ENCODE measurements at regions not wholly inside any gene's neighbourhood (a gene's known extent, or its start where the extent isn't known, plus 50 kb on each side); places are given as distances from the start of the nearest gene placed in this dataset.
A peak's percentile ranks its signal among the peaks of the same experiment; 100 is the strongest.

DNA sequence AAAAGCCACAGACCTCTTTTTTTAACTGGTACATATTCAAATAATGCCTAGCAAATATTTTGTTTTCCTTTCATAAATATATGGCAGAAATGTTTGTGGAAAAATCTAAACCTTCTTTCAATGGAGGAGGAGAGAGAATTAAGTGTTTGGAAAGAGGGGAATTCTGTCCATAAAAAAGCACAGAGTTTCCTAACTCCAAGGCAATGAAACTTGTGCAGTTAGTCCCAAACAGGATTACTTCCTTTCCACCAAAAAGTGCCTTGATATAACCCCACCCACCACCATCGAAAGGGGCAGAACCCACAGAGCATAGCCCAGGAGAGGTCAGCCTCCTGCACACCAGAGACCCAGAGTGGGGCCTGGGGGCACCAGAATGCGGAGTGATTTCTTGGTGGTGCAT is 106.3 kb downstream of the OGFRL1 start:
- Histone ChIP-seq H3K27ac (ENCODE audit: low read depth, low read length) (peak overlapping the region; percentile 53), H3K79me2 (ENCODE audit: insufficient read depth, low read length) (peaks cover 47% of the 10 kb centered on the region), H3K4me2 (ENCODE audit: insufficient read depth, low read length) (peak overlapping the region; percentile 50), H3K27me3 (ENCODE audit: insufficient read depth, low read length) (no peaks in the 10 kb centered on the region), H3K9me3 (ENCODE audit: low read depth, low read length) (no peaks in the 10 kb centered on the region), H4K20me1 (ENCODE audit: insufficient read depth, low read length) (no peaks in the 10 kb centered on the region), H2AFZ (ENCODE audit: low read length) (no peak overlapping the region), H3K4me1 (ENCODE audit: insufficient read depth, low read length) (peaks cover 51% of the 10 kb centered on the region), H3K4me3 (ENCODE audit: insufficient read depth, low read length) (no peak overlapping the region), H3K36me3 (ENCODE audit: insufficient read depth, low read length) (peaks cover 17% of the 10 kb centered on the region)
- TF ChIP-seq, protein P1, sequence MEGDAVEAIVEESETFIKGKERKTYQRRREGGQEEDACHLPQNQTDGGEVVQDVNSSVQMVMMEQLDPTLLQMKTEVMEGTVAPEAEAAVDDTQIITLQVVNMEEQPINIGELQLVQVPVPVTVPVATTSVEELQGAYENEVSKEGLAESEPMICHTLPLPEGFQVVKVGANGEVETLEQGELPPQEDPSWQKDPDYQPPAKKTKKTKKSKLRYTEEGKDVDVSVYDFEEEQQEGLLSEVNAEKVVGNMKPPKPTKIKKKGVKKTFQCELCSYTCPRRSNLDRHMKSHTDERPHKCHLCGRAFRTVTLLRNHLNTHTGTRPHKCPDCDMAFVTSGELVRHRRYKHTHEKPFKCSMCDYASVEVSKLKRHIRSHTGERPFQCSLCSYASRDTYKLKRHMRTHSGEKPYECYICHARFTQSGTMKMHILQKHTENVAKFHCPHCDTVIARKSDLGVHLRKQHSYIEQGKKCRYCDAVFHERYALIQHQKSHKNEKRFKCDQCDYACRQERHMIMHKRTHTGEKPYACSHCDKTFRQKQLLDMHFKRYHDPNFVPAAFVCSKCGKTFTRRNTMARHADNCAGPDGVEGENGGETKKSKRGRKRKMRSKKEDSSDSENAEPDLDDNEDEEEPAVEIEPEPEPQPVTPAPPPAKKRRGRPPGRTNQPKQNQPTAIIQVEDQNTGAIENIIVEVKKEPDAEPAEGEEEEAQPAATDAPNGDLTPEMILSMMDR (IDR thresholded peaks at IDR 0.05; ENCODE audit: extremely low read depth, low read depth, low read length): no peak
- DNase-seq (ENCODE audit: insufficient read length, low spot score, missing footprints): no peak

DNA sequence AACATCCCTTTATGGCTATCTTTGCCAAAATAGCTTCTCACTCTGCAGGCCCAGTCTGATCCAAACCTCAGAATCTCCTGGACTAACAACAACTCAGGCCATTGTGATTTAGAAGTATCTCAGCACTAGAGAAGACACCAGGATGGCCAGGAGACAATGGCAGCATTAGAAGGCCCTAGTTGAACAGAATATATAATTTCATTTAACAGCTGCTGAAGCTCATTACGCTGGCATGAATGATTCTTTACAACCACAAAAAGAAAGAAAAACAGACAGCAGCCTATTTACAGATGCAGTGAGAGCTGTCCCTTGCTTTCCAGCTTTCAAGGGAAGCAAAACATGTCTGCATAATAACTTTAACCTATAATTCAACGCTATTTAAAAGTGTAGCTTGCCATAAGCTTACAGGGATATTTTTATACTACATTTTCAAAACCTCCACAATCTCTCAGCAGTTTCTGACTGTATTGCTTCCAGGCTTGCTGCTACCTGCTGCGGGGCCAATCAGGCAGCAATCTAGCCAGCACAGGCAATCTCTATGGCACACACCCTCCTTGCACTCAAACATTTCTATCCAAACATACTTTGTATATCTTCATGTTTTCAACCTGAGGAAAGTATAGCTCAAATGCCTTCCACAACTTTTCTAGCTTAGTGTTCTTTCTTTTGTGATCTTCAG is 107.3 kb downstream of the OGFRL1 start:
- Histone ChIP-seq H3K4me1 (ENCODE audit: insufficient read depth, low read length) (peaks cover 61% of the 10 kb centered on the region), H3K36me3 (ENCODE audit: insufficient read depth, low read length) (peaks cover 17% of the 10 kb centered on the region), H3K27me3 (ENCODE audit: insufficient read depth, low read length) (no peaks in the 10 kb centered on the region), H3K4me3 (ENCODE audit: insufficient read depth, low read length) (no peak overlapping the region), H2AFZ (ENCODE audit: low read length) (peak overlapping the region; percentile 5), H4K20me1 (ENCODE audit: insufficient read depth, low read length) (no peaks in the 10 kb centered on the region), H3K4me2 (ENCODE audit: insufficient read depth, low read length) (peak overlapping the region; percentile 0), H3K79me2 (ENCODE audit: insufficient read depth, low read length) (peaks cover 48% of the 10 kb centered on the region), H3K9me3 (ENCODE audit: low read depth, low read length) (no peaks in the 10 kb centered on the region), H3K27ac (ENCODE audit: low read depth, low read length) (peak overlapping the region; percentile 53)
- no peak for DNase-seq (ENCODE audit: insufficient read length, low spot score, missing footprints)
- TF ChIP-seq, protein P1 (IDR thresholded peaks at IDR 0.05; ENCODE audit: extremely low read depth, low read depth, low read length): no peak

DNA sequence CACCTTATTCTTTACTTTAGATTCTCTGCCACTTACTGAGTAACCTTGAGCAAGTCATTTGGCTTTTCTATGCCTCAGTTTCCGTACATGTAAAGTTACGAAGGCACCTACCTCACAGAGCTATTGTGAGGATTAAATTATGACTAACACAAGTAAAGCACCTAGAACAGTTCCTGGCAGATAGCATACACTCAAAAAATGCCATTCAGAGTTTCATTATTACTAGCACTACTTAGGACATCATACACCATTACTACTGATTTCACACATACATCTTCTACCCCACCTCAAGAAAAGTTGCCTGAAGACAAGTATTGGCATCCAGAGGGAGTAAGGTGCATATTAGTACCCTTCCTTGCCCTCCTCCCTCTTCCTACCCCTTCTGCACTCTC is 107.8 kb downstream of the OGFRL1 start:
- H2AFZ ChIP-seq (ENCODE audit: low read length): no peak overlapping the region
- no peak overlapping the region for H3K27ac ChIP-seq (ENCODE audit: low read depth, low read length)
- H3K36me3 ChIP-seq (ENCODE audit: insufficient read depth, low read length): peaks cover 17% of the 10 kb centered on the region
- H3K4me3 ChIP-seq (ENCODE audit: insufficient read depth, low read length): no peak overlapping the region
- no peaks in the 10 kb centered on the region for H4K20me1 ChIP-seq (ENCODE audit: insufficient read depth, low read length)
- no peaks in the 10 kb centered on the region for H3K27me3 ChIP-seq (ENCODE audit: insufficient read depth, low read length)
- no peak for DNase-seq (ENCODE audit: insufficient read length, low spot score, missing footprints)
- TF ChIP-seq, protein P1 (IDR thresholded peaks at IDR 0.05; ENCODE audit: extremely low read depth, low read depth, low read length): no peak
- H3K79me2 ChIP-seq (ENCODE audit: insufficient read depth, low read length): peaks cover 43% of the 10 kb centered on the region
- H3K9me3 ChIP-seq (ENCODE audit: low read depth, low read length): no peaks in the 10 kb centered on the region
- no peak overlapping the region for H3K4me2 ChIP-seq (ENCODE audit: insufficient read depth, low read length)
- H3K4me1 ChIP-seq (ENCODE audit: insufficient read depth, low read length): peaks cover 61% of the 10 kb centered on the region

DNA sequence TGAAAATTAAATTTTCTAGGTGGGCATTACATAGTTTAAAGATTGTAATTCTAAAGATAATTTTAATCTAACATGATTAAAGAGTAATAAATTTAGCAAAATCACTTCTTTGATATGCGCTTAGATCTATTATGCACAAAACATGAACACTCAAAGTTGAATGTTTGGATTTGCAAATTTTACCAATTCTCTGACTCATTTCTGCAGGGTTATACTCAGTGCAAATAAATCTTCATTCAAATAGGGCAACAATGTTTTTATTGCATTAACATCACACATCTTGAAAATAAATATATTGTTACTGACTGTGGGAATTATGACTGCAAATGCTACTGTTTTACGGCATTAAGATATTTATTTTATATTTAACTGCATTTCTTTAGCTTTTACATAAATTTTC is 110.7 kb downstream of the OGFRL1 start:
- DNase-seq (ENCODE audit: insufficient read length, low spot score, missing footprints): no peak
- Histone ChIP-seq H3K79me2 (ENCODE audit: insufficient read depth, low read length) (peaks cover 50% of the 10 kb centered on the region), H2AFZ (ENCODE audit: low read length) (no peak overlapping the region), H3K4me2 (ENCODE audit: insufficient read depth, low read length) (no peak overlapping the region), H3K36me3 (ENCODE audit: insufficient read depth, low read length) (peaks cover 15% of the 10 kb centered on the region), H4K20me1 (ENCODE audit: insufficient read depth, low read length) (no peaks in the 10 kb centered on the region), H3K27me3 (ENCODE audit: insufficient read depth, low read length) (no peaks in the 10 kb centered on the region), H3K4me3 (ENCODE audit: insufficient read depth, low read length) (no peak overlapping the region), H3K9me3 (ENCODE audit: low read depth, low read length) (no peaks in the 10 kb centered on the region), H3K4me1 (ENCODE audit: insufficient read depth, low read length) (peaks cover 64% of the 10 kb centered on the region), H3K27ac (ENCODE audit: low read depth, low read length) (no peak overlapping the region)
- TF ChIP-seq, protein P1 (IDR thresholded peaks at IDR 0.05; ENCODE audit: extremely low read depth, low read depth, low read length): no peak
